Lung (tissue), 11 donors: ENCODE measurements at regions not wholly inside any gene's neighbourhood (a gene's known extent, or its start where the extent isn't known, plus 50 kb on each side); places are given as distances from the start of the nearest gene placed in this dataset.

Experiments
- ATAC-seq: fragments of 200-7000 bp; cut with Tn5 transposase; one replicate; pipeline ENCODE4 v1.9.1; 2020; ENCODE audit warnings: moderate number of reproducible peaks; ENCODE audit not compliant: insufficient read depth, low FRiP score
- DNase-seq, 3 donors: peaks; one replicate each; pipeline ENCODE4 v3.0.0-alpha.2; 2013 to 2017
- H3K27ac ChIP-seq, 2 donors: one replicate each; pipeline ENCODE4 v1.5.1; 2013; ENCODE audit warnings: mild to moderate bottlenecking in 2 of 2, moderate library complexity in 2 of 2, control low read depth in 1 of 2, inconsistent platforms in 1 of 2, low read depth in 1 of 2, low read length in 1 of 2
- H3K27me3 ChIP-seq, 3 donors: one replicate each; pipeline ENCODE4 v1.5.1; 2013; ENCODE audit warnings: low read length in 2 of 3; ENCODE audit not compliant: control insufficient read depth in 3 of 3, insufficient read depth in 3 of 3
- H3K36me3 ChIP-seq, 4 donors: one replicate each; pipeline ENCODE4 v1.5.1; 2013; ENCODE audit warnings: low read length in 4 of 4, mild to moderate bottlenecking in 1 of 4, moderate library complexity in 1 of 4; ENCODE audit not compliant: control insufficient read depth in 4 of 4, insufficient read depth in 4 of 4
- H3K4me1 ChIP-seq, 5 donors: one replicate each; pipeline ENCODE4 v1.5.1; 2013; ENCODE audit warnings: low read length in 5 of 5, mild to moderate bottlenecking in 2 of 5, moderate library complexity in 1 of 5; ENCODE audit not compliant: control insufficient read depth in 5 of 5, insufficient read depth in 5 of 5
- H3K4me3 ChIP-seq: one replicate; pipeline ENCODE4 v1.5.1; 2013; ENCODE audit warnings: mild to moderate bottlenecking, control low read depth, moderate library complexity
- H3K9ac ChIP-seq, 2 donors: one replicate each; pipeline ENCODE4 v1.5.1; 2013; ENCODE audit warnings: low read length in 2 of 2, control low read depth in 1 of 2; ENCODE audit not compliant: insufficient read depth in 1 of 2
- H3K9me3 ChIP-seq, 4 donors: one replicate each; pipeline ENCODE4 v1.5.1; 2013; ENCODE audit warnings: low read length in 3 of 4, mild to moderate bottlenecking in 1 of 4, moderate library complexity in 1 of 4; ENCODE audit not compliant: control insufficient read depth in 4 of 4, insufficient read depth in 3 of 4
- CTCF ChIP-seq: IDR thresholded peaks from 2 replicates; pipeline ENCODE4 v1.5.1; 2012; ENCODE audit warnings: mild to moderate bottlenecking; ENCODE audit errors: control extremely low read depth, extremely low read depth
- WGBS, 2 donors: extraction: QIAGEN DNeasy Blood & Tissue Kit; methylation state at CpG; one replicate each; pipeline ENCODE4 v1.1.7; 2013; 5-methylcytosine and 5-hydroxymethylcytosine counted together
- donor health status: control.
- donor health status: control.
- donor health status: Bipolar disorder and iron deficiency.
- donor health status: healthy.
- donor health status: DM: yes; HTN: yes; CAD: no.

- Histone ChIP-seq H3K4me3 (no peak overlapping the region), H3K27me3 (no peaks in the 10 kb centered on the region), H3K4me1 (no peaks in the 10 kb centered on the region), H3K27ac (no peak overlapping the region), H3K9me3 (peaks cover 0 to 7% (median under 1%) of the 10 kb centered on the region in 4 donors), H3K36me3 (no peaks in the 10 kb centered on the region), H3K9ac (no peak overlapping the region)
- TF ChIP-seq CTCF: no peak
- ATAC-seq (no peak), DNase-seq (no peak)
- WGBS, 2 donors: 87% methylated on average over 1 of the region's 1 CpG
Observed at GRCh38 chr9:28587052-28587451, 1013.8 kb upstream of the C9orf72 start.

GRCh38 chr9:28598408-28598807 is 1025.1 kb upstream of the C9orf72 start:
- WGBS, 2 donors: 74 to 77% methylated on average over 3 of the region's 3 CpGs
- ATAC-seq (no peak), DNase-seq (no peak)
- Histone ChIP-seq H3K36me3 (no peaks in the 10 kb centered on the region), H3K9ac (no peak overlapping the region), H3K27me3 (no peaks in the 10 kb centered on the region), H3K9me3 (no peaks in the 10 kb centered on the region), H3K4me3 (no peak overlapping the region), H3K27ac (no peak overlapping the region), H3K4me1 (no peaks in the 10 kb centered on the region)
- no peak for TF ChIP-seq CTCF

GRCh38 chr9:28600226-28600625 is 1026.9 kb upstream of the C9orf72 start:
- no peak overlapping the region for H3K4me3 ChIP-seq
- H3K27ac ChIP-seq: no peak overlapping the region
- no peak overlapping the region for H3K9ac ChIP-seq
- H3K27me3 ChIP-seq: no peaks in the 10 kb centered on the region
- ATAC-seq: no peak
- no peak for TF ChIP-seq CTCF
- H3K9me3 ChIP-seq: no peaks in the 10 kb centered on the region
- H3K36me3 ChIP-seq: no peaks in the 10 kb centered on the region
- H3K4me1 ChIP-seq: no peaks in the 10 kb centered on the region
- 68 to 71% methylated on average over 1 of the region's 1 CpG for WGBS, 2 donors
- no peak for DNase-seq

GRCh38 chr9:28607843-28608242 is 1034.6 kb upstream of the C9orf72 start:
- no peak for DNase-seq
- Histone ChIP-seq H3K27me3 (no peaks in the 10 kb centered on the region), H3K9me3 (no peaks in the 10 kb centered on the region), H3K36me3 (no peaks in the 10 kb centered on the region), H3K27ac (no peak overlapping the region), H3K4me3 (no peak overlapping the region), H3K4me1 (no peaks in the 10 kb centered on the region), H3K9ac (no peak overlapping the region)
- no peak for TF ChIP-seq CTCF
- ATAC-seq: no peak
